Occipital lobe (tissue), 1 donor: ENCODE measurements at regions not wholly inside any gene's neighbourhood (a gene's known extent, or its start where the extent isn't known, plus 50 kb on each side); places are given as distances from the start of the nearest gene placed in this dataset.

Experiments
- DNase-seq: peaks from one replicate; lab custom pipeline; 2025; lab: John Stamatoyannopoulos, UW

DNA sequence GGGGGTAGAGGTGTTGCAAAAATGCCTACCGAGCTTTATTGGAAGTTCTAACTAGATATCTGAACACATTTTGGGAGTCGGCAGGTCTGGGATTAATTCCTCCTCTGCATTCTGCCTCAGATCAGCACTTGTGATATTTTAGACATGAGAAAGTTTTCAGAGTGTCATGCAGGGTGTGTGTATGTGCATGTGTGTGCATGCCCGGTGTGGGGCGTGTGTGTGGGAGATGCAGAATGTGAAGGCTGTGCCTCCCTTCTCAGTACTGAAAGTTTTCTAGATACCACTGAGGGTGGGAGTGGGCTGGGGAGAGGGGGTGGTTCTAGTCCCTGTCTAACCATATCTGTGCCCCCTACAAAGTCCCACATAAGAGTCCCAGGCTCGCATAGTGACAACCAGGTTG, 180.0 kb upstream of the NTM start:
- DNase-seq, result no peak

- DNase-seq, result no peak
Observed at GRCh38 chr11:131191606-131192005, 178.8 kb upstream of the NTM start.

- DNase-seq, result no peak
Observed at GRCh38 chr11:131192628-131193027, 177.8 kb upstream of the NTM start.

GRCh38 chr11:131193031-131193501, 177.3 kb upstream of the NTM start:
- DNase-seq, result no peak

DNA sequence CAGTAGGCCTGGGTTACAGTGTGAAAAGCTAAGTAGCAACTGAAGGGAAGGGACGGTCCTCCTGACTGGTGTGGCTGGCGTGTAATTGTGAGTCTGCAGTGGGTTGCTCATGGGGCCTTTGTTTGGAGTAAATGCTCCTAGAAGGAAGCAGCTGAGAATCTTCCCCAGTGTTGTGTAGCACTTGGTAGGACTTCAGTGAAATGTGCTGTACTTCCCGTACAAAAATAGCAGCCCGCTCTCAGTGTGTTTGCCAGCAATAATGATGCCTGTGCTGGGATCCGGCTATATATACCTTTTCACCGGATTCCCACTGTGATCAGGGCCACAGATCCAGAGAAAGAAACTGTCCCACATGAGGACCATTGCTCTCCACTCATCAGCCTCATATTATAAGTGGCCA, 175.7 kb upstream of the NTM start:
- no peak for DNase-seq

DNA sequence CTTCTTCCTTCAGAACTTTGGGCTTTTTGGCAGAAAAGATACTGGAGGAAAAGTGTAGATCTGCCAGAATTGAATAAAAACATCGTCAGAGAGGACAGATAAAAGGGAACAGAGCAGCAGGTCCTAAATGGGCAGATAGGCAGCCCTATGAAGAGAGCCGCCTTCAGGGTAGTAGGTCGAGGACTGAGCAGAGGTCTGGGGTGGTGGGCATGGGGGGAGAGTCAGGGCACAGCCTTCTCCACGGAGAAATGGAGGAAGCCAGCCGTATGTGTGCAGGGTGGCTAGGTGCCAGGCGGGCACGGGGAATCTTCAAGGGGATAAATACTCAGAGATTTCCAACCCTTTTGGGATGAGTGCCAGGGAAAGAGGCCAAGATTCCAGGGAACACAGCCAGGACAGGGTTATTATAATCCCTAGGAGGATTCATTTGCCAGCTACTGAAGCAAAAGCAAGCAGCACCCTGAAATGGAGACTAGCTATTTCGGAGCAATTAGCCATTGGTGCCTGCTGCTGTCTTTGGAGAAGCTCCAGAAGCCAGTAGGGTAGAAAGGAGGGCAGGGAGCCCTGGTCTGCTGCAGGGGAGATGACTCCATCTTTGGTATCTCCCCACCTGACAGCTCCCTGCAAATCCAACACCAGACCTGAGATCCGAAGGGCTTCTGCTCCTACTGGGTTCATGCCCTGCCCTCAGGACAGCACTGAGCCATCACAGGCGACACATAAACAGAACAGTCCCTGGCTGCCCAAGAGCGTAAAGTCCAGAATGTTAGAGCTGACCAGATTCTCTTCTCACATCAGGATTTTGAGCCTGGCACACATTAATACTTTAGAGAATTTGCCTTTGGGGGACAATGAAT, 174.5 kb upstream of the NTM start:
- peak; percentile 46 for DNase-seq

DNA sequence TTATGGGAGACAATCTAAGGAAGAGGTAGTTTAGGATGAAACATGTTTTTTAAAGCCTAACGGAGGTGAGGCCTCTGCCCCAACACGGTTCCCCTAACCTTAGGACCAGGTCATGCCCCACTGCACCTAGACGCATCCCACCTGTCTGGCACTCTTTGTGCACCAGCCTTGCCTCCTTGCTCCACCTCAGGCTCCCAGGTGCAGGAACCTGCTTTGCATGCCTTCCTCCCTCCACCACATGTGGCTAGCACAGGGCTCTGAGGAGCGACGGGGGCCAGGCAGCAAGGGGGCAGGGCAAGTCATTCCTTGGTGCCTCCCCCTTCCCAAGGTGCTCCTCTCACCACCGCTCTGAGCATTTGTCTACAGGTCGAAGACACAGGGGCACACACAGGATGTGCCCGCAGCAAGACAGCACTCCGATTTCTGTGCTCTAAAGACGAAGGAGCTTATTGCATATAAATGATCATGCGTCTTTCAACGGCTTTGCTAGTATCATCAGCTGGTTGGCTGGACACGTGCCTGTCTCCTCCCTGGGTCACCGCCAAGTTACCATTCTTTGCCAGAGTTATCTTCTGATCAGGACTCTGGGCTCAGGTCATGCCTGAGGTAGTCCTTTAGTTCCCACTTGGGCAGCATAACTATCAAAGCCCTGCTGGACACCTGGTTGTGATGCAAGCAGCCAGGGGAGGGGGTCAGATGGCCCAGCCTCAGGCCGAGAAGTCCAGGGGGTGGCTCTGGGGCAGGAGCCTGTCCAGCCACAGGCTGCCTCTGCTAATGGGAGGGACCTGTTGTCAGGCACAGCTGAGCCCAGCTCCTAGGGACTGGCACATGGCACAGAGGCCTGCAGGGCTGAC, 172.0 kb upstream of the NTM start:
- DNase-seq, result no peak

GRCh38 chr11:131199015-131199280, 171.5 kb upstream of the NTM start:
- DNase-seq, result no peak

GRCh38 chr11:131201674-131202073, 168.7 kb upstream of the NTM start:
- no peak for DNase-seq

DNA sequence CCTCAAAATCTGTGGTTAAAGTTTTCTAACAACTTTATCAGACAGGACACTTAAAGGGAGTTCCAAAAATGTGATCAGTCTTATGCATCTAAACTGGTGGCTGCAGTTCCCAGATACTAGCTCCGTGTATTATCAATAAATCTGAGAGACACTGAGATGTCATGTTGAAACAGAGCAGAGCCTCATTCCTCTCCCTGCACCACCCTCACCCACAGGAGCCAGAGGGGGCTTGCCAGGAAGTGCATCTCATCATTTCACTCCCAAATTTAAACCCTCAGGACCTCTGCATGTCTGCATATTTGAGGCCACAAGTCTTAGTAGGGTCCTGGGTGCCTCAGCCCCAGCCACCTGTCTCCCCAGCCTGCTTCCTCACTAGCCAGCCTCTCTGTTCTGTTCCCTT, 167.4 kb upstream of the NTM start:
- no peak for DNase-seq

DNA sequence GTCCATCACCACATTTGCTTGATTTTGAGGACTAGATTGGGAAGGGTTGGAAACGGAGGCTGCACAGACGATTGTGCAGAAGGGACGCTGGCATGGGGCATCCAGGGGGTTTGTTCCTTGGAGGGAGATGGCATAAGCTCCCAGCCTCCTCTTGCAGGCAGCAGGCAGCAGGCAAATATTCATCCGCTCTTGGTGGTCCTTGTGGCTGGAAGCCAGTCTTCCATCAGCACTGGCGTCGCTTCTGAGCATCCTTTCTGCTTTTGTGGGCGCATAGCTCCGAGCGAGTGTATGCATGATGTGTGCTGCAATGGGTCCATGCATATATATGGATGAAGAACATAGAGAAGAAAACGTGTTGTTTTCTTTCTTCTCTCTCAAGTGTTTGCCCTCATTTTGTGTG, 166.1 kb upstream of the NTM start:
- DNase-seq, result no peak

- DNase-seq, result no peak
Observed at GRCh38 chr11:131204765-131205380, 165.5 kb upstream of the NTM start.

DNA sequence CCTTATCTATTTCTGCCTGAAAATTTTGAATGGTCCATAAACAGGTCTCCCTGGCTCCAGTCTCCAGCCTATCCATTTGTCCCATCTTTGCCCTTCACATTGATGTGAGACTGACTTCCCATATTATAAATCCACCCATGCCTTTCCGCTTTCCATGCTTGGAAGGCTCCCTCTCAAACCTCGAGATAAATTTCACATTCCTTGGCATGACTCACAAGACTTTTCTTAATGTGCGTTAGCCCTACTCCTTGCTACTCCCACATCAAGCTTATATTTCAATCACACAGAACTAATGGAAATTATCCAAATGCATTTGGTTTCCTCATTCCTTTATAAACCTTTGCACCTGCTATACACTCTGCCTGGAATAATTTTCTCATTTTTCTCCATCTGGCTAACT, 163.7 kb upstream of the NTM start:
- DNase-seq, result no peak

DNA sequence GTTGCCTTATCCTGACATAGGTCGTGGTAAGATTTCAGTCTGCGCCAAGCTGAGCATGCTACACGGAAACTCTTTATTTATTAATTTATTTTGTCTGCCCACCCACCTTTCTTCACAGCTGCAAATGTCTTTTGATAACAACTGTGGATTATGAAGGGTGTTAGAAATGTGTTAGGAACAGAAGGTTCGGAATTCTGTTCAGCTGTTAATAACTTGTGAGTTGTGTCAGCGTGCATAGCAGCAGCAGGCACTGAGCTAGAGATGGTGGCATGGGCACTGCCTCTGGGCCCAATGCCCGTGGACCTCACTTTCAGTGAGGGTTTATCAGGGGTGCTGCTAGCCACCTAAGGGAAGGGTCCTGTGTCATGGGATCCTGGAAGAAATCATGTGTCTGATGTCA, 162.5 kb upstream of the NTM start:
- DNase-seq, result no peak

DNA sequence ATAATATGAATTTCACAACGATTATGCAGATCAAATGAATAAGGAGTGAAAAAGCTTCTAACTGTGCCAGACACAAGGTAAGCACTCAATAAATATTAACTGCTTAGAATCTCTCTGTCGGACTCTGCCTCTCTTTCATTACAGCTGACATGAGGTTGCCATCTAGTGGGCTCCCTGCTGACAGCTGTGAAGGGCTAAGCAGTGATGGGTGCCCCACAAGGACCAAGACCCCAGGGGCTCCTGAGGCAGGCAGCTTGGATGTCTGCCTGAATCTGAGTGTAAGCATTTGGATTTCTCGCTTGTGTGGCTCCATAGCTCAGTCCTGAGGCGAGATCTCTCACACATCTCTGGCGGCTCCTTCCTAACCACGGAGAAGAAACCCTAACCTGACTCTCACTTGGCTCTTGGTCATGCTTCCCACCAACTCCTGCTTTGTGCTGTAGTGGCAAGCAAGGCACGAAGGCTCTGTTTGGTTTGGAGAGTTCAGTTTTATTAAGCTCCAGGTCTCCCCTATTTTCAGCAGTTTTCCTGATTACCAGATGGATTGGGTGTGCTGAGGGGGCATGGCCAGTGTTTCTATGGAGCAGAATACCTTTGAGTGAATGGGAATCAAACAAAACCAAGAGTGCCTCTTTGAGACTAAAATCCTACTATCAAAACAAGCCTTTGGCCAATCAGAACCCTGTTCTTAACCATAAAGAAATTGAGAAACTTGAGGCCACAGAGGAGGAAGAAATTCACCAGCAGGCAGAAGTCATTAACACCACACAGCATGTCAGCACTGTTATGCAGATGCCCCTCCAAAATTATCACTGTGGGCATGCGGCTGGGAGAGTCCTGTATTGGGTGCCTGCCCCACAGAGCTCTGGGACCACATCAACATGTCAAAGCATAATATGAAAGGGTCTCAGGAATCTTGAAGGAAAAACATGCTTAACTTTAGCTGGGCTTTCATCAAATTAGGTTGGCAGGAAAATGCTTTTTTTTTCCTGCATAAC, 152.8 kb upstream of the NTM start:
- no peak for DNase-seq

DNA sequence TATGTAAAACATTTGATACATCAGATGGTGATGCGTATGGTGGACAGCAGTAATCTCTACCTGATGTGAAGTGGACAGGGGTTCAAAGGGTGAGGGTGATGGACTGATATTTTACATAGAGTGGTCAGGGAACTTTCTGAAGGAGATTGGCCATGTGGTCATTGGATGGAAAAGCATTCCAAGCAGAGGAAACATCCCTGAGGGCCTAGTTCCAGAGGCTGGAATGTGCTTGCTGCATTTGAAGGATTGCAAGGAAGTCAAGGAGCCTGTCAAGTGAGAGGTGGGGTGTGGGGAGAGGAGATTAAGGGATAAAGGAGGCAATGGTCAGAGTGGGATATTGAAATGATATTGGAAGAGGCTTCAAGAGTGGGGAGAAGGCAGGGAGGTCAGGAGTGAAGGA, 151.9 kb upstream of the NTM start:
- DNase-seq, result no peak

GRCh38 chr11:131219646-131220045, 150.8 kb upstream of the NTM start:
- DNase-seq, result no peak

GRCh38 chr11:131223198-131223991, 147.0 kb upstream of the NTM start:
- DNase-seq, result no peak

- no peak for DNase-seq
Observed at GRCh38 chr11:131228378-131228777, 142.0 kb upstream of the NTM start.

DNA sequence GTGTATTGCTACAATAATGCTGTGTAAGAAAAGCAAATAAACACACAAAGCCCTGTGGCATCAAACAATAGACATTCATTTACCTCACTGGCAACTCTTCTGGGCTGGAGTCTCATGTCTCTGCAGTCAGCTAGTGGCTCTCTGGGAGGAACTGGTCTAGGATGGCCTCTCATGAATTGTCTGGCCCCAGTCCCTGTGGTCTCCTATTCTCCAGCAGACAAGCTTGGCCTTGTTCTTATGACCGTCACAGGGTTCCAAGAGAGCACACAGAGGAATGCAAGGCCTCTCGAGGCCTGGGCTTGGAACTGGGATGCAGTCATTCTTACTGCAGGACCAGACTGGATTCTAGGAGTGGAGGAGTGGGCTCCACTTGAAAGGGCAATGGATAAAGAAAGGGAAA, 141.2 kb upstream of the NTM start:
- DNase-seq, result no peak
